ENCODE measurements at regions not wholly inside any gene's neighbourhood (a gene's known extent, or its start where the extent isn't known, plus 50 kb on each side); places are given as distances from the start of the nearest gene placed in this dataset.

DNA sequence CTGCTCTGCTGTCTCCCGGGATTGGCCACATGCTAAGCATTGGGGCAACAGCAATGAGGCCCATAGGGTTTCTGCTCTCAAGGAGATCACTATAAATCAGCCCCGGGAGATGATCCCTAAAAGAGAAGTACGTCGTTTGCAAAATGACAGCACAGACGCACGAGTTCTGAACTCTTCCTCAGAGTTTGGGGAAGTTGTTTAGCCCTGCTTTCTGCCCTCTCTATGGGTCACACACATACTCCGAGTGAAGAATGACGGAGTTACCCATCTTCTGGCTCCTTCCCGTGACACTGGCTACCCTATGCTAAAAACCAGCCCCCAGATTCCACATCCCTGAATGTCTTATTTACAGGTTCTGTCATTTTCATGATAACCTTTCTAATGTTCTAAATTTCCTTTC is 258.0 kb upstream of the PLEKHG7 start:
- no peak for TF ChIP-seq ZNF8 (CRISPR knock-in tag; IDR thresholded peaks at IDR 0.05)
- no peak for TF ChIP-seq RARB (CRISPR knock-in tag; IDR thresholded peaks at IDR 0.05)
- no peak for ATAC-seq

DNA sequence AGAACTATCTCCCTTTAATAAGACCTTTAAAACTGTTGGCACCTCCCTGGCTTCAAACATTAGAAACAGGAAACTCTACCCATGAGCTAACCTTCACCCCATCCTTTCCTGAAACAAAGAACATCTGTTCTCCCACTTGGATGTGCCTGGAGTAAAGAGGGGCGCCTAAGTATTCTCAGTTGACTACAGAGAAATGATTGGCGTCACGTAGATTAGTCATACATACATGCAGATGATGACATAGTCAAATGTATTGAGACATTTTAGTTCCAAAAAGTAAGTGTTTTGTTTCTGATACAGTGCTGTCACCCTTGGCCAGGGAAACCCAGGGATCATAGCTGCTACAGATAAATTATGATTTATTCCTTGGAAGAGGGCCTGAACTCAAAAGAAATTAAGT is 260.0 kb upstream of the PLEKHG7 start:
- no peak for ATAC-seq
- TF ChIP-seq TCF4 (CRISPR knock-in tag; IDR thresholded peaks at IDR 0.05; ENCODE audit: borderline replicate concordance) (no peak), ARNTL (CRISPR knock-in tag; IDR thresholded peaks at IDR 0.05; ENCODE audit: borderline replicate concordance, low read depth) (no peak), ZFP3 (CRISPR knock-in tag; IDR thresholded peaks at IDR 0.05) (no peak), ESRRG (CRISPR knock-in tag; IDR thresholded peaks at IDR 0.05) (no peak), BACH2 (CRISPR knock-in tag; IDR thresholded peaks at IDR 0.05; ENCODE audit: borderline replicate concordance) (no peak), ZNF565 (CRISPR knock-in tag; conservative IDR thresholded peaks at IDR 0.05; ENCODE audit: low read depth) (no peak), PPARA (CRISPR knock-in tag; IDR thresholded peaks at IDR 0.05; ENCODE audit: borderline replicate concordance) (no peak), ZC3H10 (CRISPR knock-in tag; IDR thresholded peaks at IDR 0.05) (no peak), ZNF8 (CRISPR knock-in tag; IDR thresholded peaks at IDR 0.05) (no peak), ZNF70 (CRISPR knock-in tag; IDR thresholded peaks at IDR 0.05) (no peak), ISL1 (CRISPR knock-in tag; IDR thresholded peaks at IDR 0.05) (no peak), TOX (CRISPR knock-in tag; IDR thresholded peaks at IDR 0.05; ENCODE audit: borderline replicate concordance) (no peak), CSDC2 (CRISPR knock-in tag; IDR thresholded peaks at IDR 0.05) (no peak)
- TF ChIP-seq, protein P1, sequence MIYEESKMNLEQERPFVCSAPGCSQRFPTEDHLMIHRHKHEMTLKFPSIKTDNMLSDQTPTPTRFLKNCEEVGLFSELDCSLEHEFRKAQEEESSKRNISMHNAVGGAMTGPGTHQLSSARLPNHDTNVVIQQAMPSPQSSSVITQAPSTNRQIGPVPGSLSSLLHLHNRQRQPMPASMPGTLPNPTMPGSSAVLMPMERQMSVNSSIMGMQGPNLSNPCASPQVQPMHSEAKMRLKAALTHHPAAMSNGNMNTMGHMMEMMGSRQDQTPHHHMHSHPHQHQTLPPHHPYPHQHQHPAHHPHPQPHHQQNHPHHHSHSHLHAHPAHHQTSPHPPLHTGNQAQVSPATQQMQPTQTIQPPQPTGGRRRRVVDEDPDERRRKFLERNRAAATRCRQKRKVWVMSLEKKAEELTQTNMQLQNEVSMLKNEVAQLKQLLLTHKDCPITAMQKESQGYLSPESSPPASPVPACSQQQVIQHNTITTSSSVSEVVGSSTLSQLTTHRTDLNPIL (CRISPR knock-in tag; IDR thresholded peaks at IDR 0.05; ENCODE audit: low read depth): no peak
- TF ChIP-seq, protein P2, sequence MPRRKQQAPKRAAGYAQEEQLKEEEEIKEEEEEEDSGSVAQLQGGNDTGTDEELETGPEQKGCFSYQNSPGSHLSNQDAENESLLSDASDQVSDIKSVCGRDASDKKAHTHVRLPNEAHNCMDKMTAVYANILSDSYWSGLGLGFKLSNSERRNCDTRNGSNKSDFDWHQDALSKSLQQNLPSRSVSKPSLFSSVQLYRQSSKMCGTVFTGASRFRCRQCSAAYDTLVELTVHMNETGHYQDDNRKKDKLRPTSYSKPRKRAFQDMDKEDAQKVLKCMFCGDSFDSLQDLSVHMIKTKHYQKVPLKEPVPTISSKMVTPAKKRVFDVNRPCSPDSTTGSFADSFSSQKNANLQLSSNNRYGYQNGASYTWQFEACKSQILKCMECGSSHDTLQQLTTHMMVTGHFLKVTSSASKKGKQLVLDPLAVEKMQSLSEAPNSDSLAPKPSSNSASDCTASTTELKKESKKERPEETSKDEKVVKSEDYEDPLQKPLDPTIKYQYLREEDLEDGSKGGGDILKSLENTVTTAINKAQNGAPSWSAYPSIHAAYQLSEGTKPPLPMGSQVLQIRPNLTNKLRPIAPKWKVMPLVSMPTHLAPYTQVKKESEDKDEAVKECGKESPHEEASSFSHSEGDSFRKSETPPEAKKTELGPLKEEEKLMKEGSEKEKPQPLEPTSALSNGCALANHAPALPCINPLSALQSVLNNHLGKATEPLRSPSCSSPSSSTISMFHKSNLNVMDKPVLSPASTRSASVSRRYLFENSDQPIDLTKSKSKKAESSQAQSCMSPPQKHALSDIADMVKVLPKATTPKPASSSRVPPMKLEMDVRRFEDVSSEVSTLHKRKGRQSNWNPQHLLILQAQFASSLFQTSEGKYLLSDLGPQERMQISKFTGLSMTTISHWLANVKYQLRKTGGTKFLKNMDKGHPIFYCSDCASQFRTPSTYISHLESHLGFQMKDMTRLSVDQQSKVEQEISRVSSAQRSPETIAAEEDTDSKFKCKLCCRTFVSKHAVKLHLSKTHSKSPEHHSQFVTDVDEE (CRISPR knock-in tag; IDR thresholded peaks at IDR 0.05): no peak
- TF ChIP-seq, protein P3, sequence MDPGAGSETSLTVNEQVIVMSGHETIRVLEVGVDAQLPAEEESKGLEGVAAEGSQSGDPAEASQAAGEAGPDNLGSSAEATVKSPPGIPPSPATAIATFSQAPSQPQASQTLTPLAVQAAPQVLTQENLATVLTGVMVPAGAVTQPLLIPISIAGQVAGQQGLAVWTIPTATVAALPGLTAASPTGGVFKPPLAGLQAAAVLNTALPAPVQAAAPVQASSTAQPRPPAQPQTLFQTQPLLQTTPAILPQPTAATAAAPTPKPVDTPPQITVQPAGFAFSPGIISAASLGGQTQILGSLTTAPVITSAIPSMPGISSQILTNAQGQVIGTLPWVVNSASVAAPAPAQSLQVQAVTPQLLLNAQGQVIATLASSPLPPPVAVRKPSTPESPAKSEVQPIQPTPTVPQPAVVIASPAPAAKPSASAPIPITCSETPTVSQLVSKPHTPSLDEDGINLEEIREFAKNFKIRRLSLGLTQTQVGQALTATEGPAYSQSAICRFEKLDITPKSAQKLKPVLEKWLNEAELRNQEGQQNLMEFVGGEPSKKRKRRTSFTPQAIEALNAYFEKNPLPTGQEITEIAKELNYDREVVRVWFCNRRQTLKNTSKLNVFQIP (CRISPR knock-in tag; IDR thresholded peaks at IDR 0.05; ENCODE audit: borderline replicate concordance, low read depth): no peak

DNA sequence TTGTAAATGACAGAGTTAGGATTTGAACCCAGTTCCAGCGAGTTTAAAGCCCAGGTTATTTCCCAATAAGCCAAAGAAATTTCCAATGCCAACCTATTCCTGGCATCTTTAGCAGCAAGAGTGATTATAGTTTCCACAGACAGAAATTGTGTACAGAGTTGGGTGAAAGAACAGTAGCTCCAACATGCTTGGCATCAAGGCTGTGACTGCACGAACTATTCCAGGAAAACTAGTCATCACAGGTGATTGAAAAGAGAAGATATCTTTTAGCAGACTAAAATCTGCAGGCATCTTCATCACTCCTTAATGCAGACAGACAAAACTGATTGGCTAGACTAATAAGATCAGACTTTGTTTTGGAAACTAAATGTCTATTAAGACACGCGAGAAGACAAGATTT is 262.7 kb upstream of the PLEKHG7 start:
- TF ChIP-seq, protein P4, sequence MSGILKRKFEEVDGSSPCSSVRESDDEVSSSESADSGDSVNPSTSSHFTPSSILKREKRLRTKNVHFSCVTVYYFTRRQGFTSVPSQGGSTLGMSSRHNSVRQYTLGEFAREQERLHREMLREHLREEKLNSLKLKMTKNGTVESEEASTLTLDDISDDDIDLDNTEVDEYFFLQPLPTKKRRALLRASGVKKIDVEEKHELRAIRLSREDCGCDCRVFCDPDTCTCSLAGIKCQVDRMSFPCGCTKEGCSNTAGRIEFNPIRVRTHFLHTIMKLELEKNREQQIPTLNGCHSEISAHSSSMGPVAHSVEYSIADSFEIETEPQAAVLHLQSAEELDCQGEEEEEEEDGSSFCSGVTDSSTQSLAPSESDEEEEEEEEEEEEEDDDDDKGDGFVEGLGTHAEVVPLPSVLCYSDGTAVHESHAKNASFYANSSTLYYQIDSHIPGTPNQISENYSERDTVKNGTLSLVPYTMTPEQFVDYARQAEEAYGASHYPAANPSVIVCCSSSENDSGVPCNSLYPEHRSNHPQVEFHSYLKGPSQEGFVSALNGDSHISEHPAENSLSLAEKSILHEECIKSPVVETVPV (CRISPR knock-in tag; IDR thresholded peaks at IDR 0.05): no peak
- no peak for ATAC-seq

DNA sequence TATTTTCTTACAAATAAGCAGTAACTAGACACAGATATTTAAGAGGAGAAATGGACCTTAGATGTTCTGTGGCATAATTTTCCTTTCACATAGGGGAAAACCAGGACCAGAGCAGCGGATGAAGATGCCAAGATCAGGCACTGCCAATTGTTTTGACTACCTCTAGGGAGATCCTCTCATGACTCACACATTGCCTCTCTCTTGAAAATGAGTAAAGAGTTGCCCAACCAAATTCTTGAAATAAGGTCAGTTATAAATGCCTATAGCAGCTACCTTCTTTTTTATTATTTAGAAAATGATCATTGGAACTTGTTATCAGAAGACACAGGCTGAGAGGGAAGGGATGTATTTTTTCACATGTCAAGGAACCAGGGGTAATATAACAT is 263.4 kb upstream of the PLEKHG7 start:
- TF ChIP-seq ISL1 (CRISPR knock-in tag; IDR thresholded peaks at IDR 0.05) (0 out of 2 replicates have a peak, but pooled peaks have one; percentile 24), SNAI2 (CRISPR knock-in tag; IDR thresholded peaks at IDR 0.05) (no peak)
- ATAC-seq: no peak

DNA sequence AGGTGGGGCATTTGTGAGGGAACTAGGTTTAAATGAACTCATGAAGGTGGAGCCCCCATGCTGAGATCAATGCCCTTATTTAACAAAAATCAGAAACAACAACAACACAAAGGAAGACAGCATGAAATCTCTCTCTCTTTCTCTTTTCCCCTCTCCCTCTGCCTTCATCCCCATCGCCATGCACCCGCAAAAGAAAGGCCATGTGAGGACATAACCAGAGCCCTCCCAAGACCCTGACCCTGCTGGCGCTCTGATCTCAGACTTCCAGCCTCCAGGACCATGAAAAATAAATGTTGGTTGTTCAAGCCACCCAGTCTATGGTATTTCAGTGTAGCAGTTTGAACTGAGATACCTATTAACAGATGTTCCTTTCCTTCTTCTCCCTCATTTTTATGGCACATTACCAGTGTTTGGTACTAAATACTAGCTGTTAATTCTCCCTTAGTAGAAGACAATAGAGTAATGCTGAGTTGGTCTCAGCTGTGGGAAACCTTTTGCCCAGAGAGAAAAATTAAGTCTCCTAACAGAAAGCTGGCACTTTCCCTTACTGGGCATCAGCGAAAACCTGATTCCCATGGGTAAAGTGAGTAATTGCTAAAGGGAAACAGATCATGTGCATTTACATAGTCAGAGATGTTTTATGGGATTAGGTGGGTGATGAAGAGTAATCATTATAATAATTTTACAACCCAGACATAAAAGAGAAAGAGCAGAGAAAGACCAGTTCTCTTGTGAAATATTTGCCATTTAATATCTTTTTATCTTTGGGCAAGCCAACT is 264.0 kb upstream of the PLEKHG7 start:
- TF ChIP-seq OSR1 (CRISPR knock-in tag; IDR thresholded peaks at IDR 0.05): no peak
- TF ChIP-seq ZFP3 (CRISPR knock-in tag; IDR thresholded peaks at IDR 0.05): no peak
- no peak for TF ChIP-seq BACH2 (CRISPR knock-in tag; IDR thresholded peaks at IDR 0.05; ENCODE audit: borderline replicate concordance)
- TF ChIP-seq ZNF565 (CRISPR knock-in tag; conservative IDR thresholded peaks at IDR 0.05; ENCODE audit: low read depth): no peak
- TF ChIP-seq, protein P1 (CRISPR knock-in tag; IDR thresholded peaks at IDR 0.05; ENCODE audit: low read depth): no peak
- no peak for TF ChIP-seq ARNTL (CRISPR knock-in tag; IDR thresholded peaks at IDR 0.05; ENCODE audit: borderline replicate concordance, low read depth)
- no peak for TF ChIP-seq TCF4 (CRISPR knock-in tag; IDR thresholded peaks at IDR 0.05; ENCODE audit: borderline replicate concordance)
- TF ChIP-seq, protein P5, sequence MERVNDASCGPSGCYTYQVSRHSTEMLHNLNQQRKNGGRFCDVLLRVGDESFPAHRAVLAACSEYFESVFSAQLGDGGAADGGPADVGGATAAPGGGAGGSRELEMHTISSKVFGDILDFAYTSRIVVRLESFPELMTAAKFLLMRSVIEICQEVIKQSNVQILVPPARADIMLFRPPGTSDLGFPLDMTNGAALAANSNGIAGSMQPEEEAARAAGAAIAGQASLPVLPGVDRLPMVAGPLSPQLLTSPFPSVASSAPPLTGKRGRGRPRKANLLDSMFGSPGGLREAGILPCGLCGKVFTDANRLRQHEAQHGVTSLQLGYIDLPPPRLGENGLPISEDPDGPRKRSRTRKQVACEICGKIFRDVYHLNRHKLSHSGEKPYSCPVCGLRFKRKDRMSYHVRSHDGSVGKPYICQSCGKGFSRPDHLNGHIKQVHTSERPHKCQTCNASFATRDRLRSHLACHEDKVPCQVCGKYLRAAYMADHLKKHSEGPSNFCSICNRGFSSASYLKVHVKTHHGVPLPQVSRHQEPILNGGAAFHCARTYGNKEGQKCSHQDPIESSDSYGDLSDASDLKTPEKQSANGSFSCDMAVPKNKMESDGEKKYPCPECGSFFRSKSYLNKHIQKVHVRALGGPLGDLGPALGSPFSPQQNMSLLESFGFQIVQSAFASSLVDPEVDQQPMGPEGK (CRISPR knock-in tag; IDR thresholded peaks at IDR 0.05; ENCODE audit: borderline replicate concordance): no peak
- TF ChIP-seq RARB (CRISPR knock-in tag; IDR thresholded peaks at IDR 0.05): no peak
- TF ChIP-seq PPARA (CRISPR knock-in tag; IDR thresholded peaks at IDR 0.05; ENCODE audit: borderline replicate concordance): no peak
- no peak for TF ChIP-seq ZNF70 (CRISPR knock-in tag; IDR thresholded peaks at IDR 0.05)
- no peak for TF ChIP-seq ZC3H10 (CRISPR knock-in tag; IDR thresholded peaks at IDR 0.05)
- no peak for TF ChIP-seq TOX (CRISPR knock-in tag; IDR thresholded peaks at IDR 0.05; ENCODE audit: borderline replicate concordance)
- ATAC-seq: no peak

Measured in SK-N-SH treated with all-trans-retinoic acid at 6 μM for 48 hours (cell line).